GM21825 (cell line): ENCODE measurements at regions not wholly inside any gene's neighbourhood (a gene's known extent, or its start where the extent isn't known, plus 50 kb on each side); places are given as distances from the start of the nearest gene placed in this dataset.

Source experiments
- ATAC-seq: cut with Tn5 transposase; IDR thresholded peaks from one replicate; pipeline ENCODE4 v1.9.1; 2021; ENCODE audit warnings: mild to moderate bottlenecking, moderate library complexity; ENCODE audit not compliant: unreplicated experiment

DNA sequence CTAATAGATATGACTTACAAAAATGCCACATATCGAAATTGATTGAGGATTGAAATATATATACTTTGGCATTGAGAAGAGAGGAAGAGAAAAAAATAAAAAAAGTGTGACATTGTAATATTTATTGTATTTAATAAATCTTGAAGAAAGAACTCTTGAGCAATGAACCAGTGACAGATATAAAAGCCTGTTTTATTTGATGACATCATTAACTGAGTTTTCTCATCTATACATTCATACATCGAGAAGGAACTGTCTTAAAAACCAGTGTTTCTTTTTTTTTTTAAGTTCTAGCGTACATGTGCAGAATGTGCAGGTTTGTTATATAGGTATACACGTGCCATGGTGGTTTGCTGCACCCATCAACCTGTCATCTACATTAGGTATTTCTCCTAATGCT lies 368.2 kb downstream of the SNAPC1 start:
- no peak for ATAC-seq

DNA sequence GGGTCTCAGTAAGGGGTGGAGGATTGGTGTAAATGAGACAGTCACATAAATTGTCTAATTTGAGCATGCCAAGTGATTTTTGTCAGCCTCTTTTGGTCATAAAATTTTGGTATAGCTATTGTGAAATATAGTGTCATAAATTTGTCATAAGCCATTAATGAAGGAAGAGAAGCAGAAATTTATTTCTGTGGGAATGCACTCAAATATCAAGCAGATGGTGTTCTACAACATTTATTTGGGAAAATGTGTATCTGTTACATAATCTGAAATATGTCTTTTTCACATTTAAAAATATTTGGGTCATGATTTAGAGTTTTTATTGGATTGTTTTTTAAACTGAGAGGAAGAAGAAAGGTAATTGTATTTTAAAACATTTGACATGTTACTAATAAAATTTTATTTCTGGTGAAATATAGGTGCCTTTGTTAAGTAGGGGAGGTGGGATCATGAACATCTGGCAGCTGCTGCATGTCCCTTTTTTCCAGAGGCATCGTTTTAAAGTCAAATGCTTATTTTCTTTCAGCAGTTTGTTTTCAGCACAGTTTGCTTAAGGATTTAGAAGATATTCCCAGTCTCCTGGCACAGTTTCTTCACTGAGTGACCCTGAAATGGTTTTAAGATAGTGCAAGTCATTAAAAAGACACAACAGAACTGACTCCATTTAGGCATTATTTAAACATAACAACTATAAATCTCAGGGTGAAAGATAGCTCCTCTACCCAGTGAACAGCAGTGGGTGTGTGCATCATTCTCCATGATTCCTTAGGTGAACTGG lies 371.7 kb downstream of the SNAPC1 start:
- no peak for ATAC-seq

DNA sequence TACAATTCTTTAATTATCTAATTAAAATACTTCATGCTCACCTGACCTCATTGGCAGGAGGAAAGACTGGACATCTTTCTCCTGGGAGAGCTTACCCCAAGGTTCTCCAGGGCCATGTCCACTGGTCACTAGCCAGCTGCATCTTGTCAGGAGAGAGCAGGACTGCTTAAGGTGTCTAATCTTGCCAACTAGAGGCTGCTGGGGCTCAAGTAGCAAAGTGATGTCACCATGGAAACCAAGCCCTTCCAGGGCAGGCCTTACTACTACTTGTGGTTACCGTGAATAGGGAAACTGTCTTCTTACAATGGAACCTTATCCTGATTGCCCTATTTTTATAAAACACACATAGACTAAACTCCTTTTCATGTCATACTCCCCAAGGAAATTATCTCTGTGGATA lies 376.4 kb downstream of the SNAPC1 start:
- ATAC-seq: no peak

DNA sequence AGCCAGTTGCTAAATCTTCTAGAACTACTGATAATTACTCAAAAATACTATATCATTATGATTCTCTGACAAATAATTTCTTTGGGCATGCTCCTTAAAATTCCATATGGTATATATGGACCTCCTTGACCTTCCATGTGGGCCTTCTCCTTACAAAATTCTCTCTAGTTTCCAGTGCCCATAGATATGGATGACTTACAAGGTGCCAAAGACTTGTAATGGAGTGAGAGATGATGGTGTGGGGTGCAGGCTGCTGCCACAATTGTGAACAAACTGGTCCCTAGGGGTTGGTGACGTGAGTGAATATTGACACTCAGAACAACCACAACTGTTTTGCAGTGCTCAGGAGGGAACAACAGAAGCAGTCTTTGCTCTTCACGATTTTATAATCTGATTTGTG lies 378.9 kb downstream of the SNAPC1 start:
- ATAC-seq: no peak

DNA sequence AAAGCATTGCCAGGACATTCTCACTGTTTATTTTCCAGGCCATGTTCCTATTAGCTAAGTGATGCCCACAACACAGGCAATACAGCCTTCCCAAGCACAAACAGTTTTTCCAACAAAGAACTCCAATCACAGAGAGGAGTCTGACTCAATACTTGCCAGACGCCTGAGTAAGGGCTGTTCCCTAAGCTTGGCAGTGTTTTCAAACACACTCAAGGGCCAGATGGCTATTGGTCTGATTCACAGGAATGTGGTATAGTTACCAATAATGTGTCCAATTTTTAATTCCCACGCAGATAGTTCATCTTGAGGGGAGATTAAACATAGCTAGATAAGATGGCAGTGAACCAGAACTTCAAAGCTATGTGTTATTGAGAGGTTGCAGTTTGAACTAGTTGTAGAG lies 381.0 kb downstream of the SNAPC1 start:
- no peak for ATAC-seq

DNA sequence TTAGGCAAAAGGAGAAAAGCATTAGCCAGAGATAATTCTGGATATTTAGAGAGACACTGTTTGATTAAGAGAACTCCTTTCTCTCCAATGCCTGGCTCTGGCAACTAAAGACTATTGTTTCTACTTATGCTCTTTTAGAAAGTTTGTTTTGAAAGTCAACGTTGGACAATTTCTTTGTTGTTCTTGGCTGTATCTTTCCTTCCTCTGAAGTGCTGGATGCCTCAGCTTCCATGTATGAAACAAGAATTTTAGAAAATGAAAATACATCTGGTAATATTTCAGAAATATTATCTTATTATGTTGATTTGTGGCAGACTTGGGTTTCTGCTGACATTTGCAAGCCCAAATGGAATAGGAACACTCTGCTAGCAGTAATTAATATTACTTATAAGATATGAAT lies 382.6 kb downstream of the SNAPC1 start:
- no peak for ATAC-seq

DNA sequence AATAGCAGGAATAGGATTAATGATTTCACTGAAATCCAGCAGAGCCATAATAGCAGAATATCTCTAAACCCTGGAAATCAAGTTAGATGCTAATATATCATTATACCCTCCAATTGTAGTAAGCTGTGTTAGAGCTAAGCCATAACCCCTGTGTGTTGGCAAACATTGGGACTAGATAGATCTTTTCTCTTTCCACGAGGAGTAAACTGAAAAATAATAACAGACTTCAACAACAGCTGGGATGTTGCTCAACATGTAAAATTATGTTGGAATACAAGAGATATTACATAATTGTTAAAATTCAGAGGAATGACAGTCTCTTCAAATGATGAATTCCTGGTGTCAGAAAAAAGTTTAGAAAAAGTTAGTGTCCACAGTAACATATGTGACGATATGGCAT lies 383.8 kb downstream of the SNAPC1 start:
- ATAC-seq: no peak

DNA sequence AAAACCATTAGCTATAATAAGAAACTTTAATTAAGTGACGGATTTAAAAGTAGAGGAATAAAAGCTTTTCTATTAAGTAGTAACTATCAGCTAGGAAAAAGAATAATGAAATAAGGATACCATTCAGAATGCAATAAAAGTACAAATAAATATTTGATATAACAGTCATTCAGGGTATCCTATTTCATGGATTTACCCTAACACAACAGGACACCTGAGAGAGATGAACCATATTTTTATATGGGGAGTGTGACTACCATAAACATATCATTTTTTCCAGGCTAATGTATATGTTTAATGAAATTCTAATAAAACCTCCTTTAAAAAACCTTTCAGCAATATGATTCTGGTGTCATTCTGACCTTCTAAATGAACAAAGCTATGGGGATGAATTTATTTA lies 393.8 kb downstream of the SNAPC1 start:
- ATAC-seq: no peak

DNA sequence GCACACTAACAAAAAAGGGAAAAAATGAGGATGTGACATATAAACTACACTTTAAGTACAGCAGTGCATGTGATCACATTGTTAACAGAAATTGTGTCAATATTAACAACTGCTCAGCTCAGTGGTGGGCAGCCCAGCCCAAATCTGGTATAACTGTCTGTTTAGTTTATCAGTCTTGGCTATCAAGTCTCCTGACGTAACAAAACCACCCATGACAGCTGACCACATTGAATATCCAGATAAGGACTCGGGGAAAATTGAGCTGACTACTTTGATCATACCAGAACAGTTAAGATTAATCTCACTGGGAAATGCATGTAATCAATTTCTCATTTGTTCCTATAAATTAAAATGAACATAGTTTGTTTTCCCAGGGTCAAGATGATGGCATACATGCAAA lies 396.6 kb downstream of the SNAPC1 start:
- ATAC-seq: no peak

DNA sequence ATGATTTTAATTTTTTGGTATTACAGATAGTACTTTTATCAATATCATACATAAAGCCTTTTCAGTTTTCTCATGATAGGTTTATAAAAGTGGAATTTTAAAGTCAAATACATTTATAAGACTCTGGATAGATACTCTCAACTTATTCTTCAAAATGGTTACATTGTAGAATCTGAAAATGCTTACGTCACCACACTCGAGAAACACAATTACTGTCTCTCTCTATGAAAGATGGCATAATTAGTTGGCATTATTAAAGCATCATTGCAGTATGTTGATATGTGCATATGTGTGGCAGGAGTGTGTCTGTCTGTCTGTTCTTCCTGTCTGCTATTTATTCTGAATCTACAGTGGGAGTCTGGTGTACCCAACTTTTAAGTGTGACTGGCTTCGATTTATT lies 397.1 kb downstream of the SNAPC1 start:
- ATAC-seq: no peak

DNA sequence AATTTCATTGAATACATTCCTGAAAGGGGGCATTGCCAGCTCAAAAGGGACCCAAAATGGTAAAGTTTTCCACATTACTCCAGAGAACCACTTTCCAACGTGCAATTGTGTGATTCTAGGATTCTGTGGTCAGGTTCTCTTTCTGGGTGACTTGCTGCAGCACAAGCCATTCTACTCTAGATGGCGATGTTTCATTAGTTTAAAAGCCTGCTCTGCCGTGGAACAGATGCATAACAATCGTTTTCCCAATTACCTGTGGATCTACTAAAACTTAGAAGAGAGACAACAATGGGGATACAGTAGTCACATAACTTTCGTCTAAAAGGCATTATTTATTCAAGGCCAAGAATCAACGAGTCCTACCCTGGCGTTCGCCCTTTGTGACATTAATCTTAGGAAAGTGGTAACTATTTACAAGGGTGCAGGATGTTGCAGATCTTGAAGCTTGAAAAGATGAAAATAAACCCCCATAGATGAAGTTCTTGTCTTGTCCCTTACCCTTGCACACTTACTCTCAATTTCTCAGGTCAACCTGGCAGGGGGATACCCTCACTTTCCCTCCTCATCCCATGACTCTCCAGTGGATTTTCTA lies 400.9 kb downstream of the SNAPC1 start:
- ATAC-seq: no peak

DNA sequence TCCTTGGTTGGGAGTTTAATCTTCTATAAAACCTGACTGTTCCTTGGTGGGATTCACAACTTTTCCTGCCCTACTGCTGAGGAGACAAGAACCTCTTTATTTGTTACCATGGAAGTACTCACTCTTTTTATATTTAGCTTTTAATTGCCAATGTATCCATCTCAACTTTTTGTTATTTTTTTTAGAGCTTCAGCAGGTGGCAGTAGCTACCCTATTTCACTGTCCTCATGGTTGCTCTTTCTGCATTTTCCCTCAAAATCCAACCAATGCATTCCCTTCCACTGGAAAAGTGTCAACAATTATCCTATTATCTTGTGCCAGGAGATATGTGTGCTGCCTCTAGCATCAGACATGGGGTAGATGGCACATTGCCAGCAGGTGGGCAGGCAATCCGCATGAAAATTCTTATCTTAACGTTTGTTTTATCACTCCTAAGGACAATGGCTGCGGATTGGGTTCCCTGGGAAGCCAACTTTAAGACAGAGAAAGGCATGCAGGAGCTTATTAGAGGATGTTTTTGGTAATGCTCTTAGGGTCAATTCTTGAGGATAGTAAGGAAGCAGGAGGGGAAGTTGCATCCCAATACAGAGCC lies 406.4 kb downstream of the SNAPC1 start:
- ATAC-seq: no peak

DNA sequence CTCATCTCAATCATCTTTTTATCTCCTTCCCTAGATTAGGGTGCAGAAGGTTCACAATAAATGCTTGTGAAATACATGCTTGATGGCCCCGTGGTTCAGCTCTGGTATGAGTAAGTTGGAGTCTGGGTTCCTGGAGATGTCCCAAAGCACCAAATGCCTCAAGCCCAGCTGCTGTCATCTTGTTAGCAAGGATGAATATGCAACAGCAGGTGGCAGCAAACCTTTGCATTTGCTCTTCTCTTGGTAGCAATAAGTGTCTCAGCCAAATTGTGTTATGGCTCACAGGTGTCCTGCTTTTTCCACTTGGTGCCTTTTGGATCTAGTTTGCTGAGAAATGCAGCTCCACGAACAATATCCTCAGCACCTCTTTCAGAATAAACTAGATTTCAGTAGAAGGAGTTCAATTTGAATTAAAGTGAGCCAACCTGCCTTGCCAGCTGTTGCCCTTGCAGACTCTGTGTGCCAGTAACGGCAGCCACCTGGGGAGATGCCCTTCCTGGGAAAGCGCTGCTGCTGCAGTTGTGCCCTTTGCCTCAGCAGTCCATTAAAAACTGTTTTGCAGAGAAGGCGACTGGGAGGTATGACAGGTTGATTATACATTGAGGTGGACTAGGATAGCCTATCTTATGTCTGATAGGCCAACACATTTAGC lies 417.3 kb downstream of the SNAPC1 start:
- ATAC-seq: no peak

DNA sequence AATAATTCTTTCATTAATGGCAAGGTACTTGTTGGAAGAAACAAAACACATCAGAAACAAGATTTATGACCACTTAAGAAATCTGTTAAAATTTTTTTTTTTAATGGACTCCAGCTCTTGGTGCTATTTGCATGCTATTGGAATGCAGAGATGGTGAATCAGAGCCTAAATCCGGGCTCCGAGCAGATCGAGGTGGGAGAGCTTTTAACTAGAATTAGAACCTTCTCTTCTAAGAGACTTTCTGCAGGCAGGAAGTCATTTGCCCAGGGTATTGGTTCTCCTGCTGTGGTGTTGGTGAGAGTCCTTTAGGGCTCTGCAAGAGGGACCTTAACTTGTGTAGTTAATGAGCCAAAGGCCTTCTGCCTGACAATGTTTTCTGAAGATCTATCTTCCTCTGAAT lies 419.4 kb downstream of the SNAPC1 start:
- ATAC-seq: no peak

DNA sequence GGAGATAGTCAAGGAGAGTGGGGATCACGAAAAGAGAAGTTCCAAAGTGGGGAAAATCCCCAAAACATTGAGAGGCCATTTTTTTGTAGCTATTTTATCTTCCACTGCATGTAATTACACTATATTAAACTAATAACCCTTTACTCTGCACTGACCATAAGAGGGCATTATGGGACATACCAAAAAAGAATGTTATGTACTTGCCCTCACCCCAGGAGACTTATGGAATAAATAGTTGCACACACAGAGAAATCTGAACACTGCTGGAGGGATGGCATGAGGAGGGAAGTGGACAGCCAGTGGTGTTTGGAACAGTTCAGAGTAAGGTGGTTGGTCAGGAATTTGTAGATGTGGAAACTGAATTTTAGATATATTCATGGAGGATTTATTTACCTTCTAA lies 422.9 kb downstream of the SNAPC1 start:
- ATAC-seq: no peak

DNA sequence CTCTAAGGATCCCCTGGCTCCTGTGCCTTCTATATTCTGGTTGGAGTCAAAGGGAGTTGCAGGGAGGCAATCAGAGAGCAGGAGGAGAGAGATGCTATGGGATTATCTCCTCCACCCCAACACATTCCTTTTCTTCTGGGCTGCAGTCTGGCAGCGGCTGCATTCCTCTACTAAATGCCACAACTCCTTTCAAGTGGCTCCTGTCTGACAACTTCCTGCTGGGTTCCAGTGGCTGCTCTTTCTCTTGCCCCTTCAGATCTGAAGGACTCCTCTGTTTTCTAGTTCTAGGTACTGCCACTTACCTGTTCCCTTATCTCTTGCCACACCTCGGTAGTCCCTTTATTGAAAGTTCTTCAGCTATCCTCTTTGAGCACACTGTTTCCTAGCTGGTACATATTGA lies 425.0 kb downstream of the SNAPC1 start:
- no peak for ATAC-seq

DNA sequence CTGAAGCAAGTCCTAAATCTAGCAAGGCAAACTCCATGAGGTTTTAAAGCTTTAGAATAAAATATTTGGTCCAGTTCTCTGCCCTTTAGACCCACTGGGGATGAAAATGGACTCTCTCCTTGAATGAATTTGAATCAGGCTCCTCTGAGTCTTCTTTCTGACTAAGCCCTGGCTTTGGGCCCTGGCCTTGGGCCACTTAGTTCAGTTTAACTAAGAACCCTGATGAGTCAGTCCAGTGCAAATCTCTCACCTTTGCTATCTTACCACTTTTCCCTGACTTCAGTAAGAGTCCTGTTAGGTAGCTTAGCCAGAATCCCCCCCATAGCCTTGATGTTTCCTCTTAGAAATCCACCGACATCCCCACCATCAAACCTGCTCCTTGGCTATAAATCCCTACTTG lies 427.5 kb downstream of the SNAPC1 start:
- no peak for ATAC-seq

DNA sequence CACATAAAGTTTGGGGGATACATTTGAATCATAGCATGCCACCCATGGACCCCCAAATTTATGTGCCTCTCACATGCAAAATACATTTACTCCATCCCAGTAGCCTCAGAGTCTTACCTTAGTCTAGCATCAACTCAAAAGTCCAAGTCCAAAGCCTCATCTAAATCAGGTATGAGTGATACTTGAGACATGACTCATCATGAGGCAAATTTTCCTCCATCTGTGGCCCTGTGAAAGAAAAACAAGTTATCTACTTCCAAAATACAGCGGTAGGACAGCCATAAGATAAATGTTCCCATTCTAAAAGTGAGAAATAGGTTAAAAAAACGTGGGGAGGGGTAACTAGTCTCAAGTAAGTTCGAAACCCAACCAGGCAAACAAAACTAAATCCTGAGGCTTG lies 444.2 kb downstream of the SNAPC1 start:
- ATAC-seq: no peak

DNA sequence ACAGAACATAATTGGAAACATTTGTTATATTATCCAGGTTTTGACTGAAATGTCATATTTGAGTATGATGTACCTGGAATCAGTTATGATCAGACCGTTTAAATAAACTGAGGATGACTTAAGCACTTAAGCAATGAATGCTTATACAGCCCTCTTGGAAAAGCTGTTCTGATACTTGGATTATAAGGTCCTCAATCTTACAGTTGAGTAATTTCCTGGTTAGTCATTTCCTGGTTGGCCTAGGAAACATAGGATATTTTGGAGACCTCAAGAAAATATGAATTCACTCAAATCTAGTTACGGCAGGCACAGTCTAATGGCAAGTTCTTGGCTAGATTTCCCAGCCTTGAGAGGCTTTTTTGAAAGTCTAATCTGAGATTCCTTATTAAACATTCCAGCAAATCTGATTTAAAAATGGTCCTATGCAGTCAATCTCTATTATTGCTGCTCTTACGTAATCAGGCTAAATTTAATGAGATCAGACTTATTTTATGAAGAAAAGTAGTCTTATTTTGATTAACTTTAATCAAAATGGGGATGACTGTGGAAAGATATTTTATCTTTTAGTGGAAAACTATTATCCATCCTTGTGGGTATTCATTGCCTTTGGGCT lies 447.2 kb downstream of the SNAPC1 start:
- no peak for ATAC-seq

DNA sequence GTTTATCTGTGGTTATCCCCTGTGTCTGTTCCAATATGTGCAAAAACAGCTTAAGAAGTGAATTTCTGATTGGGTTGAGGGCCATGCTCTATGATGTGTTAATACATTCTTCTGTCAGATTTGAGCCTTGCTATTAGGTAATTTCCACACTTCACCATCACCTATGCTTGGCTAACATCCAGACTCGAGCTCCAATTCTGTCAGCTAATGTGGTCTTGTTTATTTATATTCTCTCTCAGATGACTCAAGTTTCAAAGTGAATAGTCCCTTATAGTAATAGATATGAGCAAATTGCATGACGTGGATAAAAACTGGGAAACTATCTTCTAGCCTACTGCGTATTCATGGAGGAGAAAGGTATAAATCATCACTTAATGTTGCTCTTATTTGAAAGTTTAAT lies 451.3 kb downstream of the SNAPC1 start:
- no peak for ATAC-seq

DNA sequence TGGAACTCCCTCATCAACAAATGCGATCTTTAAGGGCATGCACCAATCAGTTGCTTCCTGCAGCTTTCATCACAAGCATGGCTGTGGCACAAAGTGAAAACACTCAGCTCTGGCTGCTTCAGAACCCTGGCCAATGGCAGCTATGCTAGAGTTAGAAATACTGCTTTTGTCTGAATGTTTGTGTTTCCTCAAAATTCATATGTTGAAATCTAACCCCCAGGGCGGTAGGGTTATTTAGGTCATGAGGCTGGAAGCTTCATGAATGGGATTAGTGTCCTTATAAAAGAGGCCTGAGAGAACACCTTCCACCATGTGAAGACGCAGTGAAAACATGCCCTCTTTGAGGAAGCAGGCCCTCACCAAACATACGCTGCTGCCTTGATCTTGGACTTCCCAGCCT lies 453.9 kb downstream of the SNAPC1 start:
- ATAC-seq: no peak

DNA sequence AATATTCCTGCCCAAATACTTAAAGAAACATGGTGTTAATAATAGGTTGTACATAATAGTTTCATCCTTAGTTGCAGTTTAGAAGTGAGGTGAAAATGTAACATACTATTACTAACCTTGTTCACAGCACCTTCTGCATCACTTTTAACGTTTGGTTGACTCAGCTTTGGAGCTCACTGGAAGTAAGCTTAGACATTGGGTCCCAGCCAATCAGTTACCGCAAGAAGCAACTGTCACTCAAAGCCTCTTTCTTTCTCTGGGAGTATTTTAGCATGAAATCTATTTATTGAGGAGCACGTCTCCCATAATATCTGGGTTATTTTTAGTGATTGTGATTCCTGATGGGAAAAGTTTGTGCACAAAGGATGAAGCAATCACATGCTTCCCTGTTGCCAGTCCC lies 472.6 kb downstream of the SNAPC1 start:
- ATAC-seq: no peak
